ENCODE measurements at regions not wholly inside any gene's neighbourhood (a gene's known extent, or its start where the extent isn't known, plus 50 kb on each side); places are given as distances from the start of the nearest gene placed in this dataset.

DNA sequence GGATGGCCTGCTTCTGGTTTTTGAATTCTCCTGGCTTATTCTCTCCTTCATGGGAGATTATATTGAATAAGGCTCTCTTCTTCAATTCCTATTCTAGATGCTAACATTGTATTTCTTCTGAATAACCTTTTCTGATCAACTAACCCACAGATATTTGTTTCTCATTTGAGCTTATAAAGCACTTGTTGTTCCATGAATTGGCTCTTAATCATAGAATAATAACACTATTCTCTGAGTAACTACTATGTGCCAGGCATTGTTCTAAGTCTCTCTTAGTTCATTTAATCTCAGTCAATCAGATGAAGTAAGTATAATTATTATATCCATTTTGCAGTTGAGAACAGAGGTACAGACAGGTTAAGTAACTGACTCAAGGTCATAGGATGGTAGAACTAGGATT lies 136.3 kb upstream of the MLIP start:
- no peak for DNase-seq (ENCODE audit: low read depth)

DNA sequence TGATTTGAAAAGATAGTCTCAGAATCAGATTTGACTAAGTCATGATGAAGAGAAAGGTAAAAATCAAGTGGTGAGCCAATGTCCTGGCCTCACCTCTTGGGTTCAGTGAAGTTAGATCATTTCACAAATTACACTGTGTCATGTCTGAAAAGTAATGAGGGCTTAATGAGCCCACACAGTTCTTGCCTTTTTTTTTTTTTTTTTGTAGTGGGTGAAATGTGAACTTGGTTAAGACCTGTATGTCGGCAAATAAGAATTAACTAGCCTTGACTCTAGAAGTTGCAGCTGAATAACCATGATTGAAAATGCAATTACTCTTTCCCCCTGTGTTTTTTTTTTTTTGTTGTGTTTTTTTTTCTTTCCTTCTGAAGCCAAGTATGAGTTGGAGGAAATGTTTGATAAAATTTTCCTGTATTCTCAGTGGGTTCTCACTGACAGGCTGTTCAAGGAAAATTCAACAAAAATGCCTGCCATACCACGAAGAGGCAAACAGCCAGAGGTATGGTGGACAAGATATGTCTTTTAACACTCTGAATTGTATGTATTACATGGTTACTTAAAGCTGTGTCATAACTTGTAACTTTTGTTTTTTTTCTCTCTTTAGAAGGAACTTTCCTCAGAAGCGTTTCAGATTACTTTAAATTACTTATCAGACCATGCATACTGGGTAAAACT lies 135.2 kb upstream of the MLIP start:
- no peak for DNase-seq (ENCODE audit: low read depth)

DNA sequence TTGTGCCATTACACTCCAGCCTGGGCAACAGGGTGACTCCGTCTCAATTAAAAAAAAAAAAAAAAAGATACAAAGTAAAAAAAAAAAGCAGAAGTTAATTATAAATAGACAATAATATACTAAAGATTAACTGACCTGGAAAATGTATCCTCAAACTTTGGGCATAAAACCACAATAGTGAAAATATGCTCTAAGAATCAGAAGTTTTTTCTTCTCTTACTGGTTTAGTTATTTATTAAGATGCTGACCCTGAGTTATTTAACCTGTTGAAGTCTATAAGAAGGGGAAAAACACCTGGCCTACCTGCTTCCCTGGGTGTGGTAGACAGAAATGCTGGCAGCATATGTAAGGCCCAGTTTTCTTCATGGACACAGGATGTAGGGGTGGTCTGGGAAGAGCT lies 133.7 kb upstream of the MLIP start:
- DNase-seq (ENCODE audit: low read depth), result no peak

DNA sequence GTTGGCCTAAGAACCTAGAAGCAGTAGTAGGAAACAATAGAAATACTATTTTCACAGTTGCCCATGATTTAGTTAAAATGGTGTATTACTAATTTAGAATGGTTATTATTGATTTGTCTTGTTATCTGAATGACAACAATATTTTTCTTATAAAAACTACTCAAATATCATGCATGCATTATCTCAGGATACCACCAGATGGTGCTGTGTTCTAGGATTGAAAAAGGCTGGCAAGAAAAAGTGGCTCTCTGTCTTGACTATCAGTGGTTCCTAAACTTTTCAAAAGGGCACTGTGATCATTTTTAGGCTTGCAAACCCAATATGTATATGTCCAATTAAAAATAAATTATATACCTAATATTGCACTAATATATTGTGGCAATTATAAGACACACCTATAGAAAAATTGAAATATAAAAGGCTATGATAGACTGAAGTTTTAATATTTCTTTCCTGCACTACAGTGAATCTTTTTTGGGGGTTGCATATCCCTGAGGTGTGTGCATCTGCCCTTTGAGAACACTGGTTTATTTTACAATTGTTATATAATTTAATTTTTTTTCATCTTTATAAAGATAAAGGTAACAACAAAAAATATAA lies 131.7 kb upstream of the MLIP start:
- peak; percentile 29 for DNase-seq (ENCODE audit: low read depth)

DNA sequence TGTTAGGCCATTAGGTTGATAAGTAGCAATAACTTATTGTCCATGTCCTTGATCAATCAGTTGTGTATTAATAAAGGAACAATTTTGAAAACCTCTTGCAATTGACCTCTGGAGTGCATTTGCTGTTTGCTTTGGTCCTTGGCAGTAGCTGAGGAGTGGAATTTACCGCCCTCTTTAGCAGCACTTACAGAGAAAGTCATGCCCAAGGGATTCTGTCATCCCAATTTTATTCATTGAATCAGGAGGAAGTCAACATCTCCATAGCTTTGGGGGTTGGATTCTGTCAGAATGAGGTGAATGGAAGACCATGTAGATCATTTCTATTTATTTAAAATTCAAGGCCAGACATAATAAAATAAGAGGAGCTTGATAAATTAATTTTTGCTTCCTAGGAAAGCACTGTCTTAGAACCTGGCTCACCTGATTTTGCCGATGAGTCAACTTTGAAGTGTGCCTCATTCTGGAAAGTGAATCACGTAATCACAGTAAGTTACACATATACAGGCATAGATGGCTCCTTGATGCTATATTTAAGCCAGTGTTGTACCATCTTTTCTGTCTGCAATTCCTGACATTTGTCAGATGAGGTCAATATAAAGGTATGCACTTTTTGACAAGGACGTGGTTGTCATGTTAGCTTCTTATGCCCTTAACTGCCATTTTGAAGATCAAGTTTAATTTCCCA lies 128.7 kb upstream of the MLIP start:
- no peak for DNase-seq (ENCODE audit: low read depth)

DNA sequence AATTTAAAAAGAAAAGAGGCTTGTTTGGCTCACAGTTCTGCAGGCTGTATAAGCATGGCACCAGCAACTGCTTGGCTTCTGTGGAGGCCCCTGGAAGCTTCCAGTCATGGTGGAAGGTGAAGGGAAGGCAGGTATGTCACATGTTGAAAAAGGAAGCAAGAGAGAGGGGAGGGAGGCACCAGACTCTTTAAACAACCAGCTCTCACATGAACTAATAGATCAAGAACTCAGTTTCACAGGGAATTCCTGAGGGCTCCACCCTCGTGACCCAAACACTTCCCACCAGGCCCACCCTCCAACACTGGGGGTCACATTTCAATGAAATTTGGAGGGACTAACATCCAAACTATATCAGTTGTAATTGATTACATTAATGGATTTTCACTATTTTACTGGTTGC lies 127.9 kb upstream of the MLIP start:
- no peak for DNase-seq (ENCODE audit: low read depth)

DNA sequence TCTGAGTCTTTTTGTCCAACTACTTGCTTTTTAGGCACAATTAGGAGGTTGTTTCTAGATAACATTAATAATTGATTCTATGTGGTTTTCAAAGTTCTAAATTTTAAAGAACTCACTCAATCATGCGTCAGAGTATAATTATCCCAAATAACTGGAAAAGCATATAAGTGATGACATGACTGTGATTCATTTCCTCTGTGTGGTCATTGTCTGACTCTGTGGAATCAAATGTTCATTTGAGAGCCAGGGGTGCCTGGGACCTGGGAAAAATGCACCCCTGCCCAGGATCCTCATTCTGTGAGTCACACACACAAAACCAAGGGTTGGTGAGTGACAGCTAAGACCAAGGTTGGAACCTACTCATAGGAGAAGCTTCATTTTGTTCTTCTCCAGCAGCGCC lies 127.1 kb upstream of the MLIP start:
- peak; percentile 28 for DNase-seq (ENCODE audit: low read depth)

DNA sequence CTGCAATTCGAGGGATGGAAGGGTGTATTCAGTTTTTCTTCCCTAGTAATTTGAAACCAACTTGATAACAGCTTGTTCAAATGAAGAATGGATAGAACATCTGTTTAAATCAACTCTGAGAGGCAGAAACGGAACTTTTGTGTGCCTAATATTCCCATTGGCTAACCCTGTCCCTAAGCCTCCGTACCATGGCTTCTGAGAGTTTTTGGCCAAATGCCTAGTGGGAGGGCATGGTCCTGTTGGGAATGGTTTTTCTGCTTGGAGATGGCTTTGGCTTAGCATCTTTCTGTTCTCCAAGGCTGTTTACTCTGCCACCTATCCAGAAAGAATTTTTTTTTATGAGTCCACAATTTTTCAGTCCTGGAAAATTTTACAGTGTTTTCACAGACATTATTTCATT lies 126.7 kb upstream of the MLIP start:
- no peak for DNase-seq (ENCODE audit: low read depth)

DNA sequence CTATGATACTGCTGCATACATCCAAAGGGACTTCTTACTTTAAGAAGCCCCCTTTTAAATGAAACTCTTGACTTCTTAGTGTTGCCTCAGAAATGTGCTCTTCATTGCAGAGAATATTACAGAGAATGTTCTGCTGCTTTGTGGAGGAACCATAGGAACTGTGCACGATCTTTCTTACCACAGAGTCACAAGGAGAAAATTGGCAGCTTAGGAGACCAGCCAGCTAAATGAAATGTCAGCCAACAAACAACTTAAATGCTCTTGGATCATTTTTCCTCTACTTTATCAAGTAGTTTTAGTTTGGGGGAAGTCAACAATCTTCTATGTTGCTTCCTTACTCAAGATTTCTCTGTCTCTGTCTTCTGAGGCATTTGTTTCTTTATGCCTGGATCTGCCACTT lies 125.9 kb upstream of the MLIP start:
- DNase-seq (ENCODE audit: low read depth), result no peak

DNA sequence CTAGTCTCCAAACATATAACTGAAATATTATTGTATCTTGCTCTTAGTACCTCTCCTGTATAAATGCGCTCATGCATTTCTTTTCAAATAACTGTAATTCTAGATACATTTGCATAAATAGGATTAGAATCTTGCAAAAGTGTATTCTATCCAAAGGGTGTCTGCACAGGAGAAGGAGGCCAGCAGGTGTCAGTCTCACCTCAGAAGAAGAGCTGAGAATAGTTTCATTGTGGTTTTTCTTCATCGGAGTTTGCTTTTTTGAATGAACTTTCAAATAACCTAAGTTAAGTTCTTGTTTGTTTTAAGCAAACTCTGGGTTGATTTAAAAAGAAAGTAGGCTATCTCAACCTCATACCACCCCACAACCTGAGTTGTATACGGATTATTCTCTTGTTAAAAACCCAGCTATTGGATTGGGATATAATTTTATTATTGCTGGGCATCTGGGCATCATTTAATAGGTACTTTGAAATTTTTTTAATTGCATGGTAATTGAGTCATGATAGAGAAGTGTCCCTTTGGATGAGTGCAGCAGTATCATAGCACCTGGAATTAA lies 125.0 kb upstream of the MLIP start:
- peak; percentile 61 for DNase-seq (ENCODE audit: low read depth)

DNA sequence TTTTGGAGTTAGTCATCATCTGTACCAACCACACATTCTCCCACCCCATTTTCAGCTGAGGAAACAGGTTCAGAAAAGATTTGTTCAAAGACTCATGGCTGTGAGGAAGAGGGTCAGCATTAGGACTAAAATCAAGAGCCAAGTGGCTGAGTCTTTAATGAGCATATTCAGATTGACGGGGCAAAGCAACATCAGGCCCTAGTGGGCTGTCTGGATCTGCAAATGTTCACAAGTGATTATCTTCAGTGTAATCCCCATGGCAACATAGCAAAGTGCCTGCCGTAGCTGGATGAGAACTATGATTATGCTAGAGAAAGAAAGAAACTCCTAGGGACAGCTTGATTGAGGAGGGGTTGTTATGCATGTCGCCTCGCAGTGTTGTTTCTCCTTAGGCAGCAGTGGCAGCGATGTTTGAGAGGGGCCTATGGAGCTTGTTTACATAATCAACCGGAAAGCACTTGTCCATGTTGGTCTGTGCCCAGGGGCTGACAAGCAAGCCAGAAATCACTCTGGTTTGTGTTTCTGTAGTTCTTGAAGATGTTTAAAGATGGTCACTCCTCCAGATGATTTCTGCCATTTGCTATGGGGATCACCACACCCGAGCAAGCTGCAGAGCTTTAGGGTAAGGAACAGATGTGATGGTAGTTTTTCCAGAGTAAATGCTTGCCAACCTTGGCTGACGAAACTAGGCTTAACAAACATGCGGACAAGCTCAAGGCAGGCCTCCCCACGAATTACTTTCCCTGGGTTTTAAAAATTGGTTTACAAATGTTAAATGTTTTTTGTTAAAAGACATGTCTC lies 124.3 kb upstream of the MLIP start:
- peak; percentile 22 for DNase-seq (ENCODE audit: low read depth)

DNA sequence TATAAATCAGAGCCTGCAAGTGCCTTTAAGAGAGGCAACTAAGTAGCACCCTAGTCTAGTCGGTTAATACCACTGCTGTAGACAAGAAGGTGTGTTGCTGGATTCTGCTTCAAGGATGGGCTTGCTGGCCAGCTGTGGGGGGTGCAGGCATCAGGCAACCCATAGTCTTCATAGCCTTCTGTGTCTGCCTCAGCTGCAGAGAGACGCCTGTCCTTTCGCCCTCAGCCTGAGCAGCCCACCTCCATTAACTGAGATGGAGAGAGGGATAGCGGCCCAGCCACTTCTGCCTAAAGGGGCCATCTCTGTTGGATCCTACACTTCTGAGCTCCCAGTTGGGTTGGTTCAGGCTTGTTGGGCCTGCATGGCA lies 123.7 kb upstream of the MLIP start:
- DNase-seq (ENCODE audit: low read depth), result no peak

DNA sequence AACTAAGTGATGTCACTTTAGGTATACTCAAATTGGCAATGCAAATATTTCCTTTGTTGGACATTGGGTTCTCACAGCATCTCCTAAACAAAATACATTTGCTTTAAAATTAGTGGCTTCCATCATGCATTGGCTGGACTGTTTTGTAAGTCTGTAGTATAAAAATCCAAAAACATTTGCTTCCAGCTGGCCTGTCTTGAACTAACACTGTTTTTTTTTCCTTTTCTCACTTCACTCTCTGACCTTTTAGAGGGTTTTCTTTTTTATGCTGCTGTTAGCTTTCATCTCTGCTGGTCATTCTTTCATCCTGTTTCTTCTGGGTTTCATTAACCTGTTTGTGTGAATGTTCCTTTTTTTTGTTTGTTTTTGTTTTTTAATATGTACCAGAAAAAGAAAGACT lies 121.7 kb upstream of the MLIP start:
- DNase-seq (ENCODE audit: low read depth), result no peak

DNA sequence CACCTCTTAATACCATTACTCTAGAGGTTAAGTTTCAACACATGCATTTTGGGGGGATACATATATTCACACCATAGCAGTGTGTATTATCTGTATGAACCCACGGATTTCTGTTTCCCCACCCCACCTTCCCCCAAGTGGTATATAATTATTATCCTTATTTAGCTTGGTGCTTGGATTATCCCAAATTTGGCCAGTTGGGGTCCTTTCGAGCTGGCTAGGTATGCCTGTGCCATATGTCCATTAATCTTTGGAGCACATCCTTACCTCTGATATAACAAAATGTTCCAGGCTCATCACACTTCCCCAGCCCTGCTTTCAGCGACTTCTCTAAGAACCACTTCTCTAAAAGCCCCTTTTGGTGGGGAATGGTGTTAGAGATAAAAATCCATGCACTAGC lies 118.7 kb upstream of the MLIP start:
- DNase-seq (ENCODE audit: low read depth), result no peak

DNA sequence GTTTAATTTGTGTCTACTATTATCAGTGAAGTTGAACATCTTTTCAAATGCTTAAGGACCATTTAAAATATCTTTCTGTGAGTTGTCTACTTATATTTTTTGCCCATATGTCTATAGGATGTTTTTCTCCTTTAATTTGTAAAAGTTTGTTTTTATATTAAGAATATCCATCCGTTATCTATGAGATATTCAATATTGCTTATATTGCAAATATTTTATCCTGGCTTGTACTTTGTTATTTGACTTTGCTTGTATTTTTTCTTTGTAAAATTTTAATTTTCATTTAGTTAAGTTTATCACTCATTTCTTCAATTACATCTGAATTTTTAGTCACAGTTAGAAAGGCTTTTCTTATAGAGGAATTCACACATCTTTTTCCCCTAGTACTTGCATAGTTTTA lies 117.0 kb upstream of the MLIP start:
- no peak for DNase-seq (ENCODE audit: low read depth)

DNA sequence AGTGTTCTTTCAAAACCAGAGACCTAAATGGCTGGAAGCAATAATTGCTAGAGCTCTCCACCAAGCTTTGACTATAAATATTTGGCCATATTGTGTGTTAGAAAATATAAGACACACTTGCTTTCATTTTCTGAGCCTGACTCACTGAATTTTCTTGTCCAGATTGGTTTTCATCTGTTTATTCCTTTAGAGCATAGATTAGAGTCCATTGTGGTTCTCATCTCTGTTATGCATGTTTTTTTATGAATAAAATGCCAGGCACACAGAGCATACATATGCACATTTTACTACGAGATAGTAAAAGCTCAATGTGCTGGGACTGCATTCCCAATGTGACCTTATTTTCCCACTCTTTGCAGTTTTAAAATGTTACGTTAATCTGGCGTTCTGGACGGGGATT lies 115.3 kb upstream of the MLIP start:
- no peak for DNase-seq (ENCODE audit: low read depth)

DNA sequence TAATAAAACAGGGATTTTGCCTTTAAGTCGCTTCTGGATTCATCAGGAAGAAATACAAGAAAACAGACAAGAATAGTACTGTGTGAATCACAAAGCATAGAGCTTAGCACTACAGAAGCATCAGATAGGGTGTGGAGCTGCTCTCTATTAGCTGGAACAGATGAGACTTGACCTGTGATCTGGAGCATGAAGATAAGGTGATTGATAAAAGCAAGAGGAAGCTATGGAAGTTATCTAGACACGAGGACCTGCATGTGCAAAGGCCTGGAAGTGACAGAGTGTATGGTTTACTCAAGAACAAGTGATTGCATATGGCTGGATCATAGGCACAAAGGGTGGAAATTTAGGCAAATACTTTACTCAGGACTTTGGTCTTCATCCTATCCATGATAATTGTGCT lies 112.9 kb upstream of the MLIP start:
- no peak for DNase-seq (ENCODE audit: low read depth)

DNA sequence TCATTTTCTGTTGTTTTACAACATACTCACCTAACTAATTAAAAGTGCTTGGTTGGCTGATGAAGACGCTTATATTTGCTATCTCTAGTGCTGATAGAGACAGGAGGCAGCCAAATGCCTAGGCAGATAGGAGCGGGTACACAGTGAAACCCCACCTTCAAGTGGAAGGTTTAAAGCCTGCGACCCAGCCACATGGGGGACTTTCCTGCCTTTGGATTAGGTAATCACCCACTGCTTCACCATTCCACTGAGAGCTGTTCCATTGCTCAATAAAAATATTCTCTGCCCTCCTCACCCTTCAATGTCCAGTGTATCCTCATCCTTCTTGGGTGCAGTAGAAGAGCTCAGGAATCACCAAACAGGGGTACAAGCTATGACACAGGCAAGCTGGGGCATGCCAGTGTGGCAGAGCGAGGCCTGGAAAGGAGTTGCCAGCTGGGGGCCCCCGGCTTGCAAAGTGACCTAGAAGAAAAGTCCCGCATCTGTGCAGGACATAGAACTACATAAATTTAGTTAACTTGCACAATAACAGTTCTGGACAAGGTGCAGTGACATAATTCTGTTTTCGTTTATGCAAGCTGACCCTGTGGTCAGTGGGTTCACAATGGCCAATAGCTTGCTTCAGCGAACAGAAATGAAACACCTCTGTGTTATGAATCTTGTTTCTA lies 112.0 kb upstream of the MLIP start:
- DNase-seq (ENCODE audit: low read depth), result no peak

DNA sequence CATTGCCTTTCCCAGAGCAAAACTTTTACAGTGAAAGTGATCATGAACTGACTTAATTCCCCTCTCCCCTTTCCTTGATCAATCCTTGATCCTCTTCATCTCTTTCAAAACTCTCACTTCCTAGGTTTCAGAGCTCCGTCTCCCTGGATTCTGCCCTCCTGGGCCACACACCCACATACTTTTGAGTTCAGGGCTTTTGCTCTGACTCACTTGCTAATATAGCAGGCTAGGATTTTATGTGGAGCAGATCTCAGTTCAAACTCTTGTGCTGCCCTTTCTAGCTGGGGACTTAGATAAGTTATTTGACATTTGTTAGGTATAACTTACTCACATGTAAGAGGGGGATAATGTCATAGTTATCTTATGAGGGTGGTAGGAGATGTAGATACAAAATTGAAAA lies 109.1 kb upstream of the MLIP start:
- DNase-seq (ENCODE audit: low read depth), result no peak

DNA sequence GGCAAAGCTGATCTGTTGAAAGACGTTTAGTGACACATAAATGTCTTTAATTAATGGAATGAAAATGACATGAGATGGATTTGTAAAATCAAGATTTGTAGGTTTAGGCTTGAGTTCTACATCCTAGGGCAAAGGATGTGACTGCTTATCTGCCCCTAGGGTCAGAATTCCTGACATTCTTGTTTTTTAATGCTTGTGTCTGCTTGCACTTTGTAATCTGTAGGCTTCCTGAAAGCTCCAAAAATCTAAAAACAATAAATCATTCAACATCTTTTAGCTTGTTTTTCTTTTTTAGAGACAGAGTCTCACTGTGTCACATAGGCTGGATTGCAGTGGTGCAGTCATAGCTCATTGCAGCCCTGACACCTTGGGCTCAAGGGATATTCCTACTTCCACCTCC lies 107.9 kb upstream of the MLIP start:
- DNase-seq (ENCODE audit: low read depth), result no peak

DNA sequence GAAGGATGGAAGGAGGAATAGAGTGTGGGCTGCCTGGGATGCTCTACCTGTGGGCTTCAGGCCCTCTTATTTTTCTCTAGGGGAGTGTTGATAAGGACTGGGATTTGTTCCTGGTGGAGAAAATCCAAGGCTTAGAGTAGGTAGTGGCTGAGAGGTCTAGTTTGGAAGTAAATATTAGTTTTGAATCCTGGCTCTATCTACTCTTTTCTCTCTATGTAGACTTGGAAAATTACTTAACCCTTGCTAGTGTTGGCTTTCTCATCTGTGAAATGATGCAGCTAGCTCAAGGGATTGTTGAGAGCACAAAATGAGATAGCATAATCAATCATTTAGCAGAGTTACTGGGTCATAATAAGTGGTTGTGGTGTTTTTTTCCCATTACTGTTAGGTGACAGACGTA lies 102.7 kb upstream of the MLIP start:
- DNase-seq (ENCODE audit: low read depth), result no peak

DNA sequence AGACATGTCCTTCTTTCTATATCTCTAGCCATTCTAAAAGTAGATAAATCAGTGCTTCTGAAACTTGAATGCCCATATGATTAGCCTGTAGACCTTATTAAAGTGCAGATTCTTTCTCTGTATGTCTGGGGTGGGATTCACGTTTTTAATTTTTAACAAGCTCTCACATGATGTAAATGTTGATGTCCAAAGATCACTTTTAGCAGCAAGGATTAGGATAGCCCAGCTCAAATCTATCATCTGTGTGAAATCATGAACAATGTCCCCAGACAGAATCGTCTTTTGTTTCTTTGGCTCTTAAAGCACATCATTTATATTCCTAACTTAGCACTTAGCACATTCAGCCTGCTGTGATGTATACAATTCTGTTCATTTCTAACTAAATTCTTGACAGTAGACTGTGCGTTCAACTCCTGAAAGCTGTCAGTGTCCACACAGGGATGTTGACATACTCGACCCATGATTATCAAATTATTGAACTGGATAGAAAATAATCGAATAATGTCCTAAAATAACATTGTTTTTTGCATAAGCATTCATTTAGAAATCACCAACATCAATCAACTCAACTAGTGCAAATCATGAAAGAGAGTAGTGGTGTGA lies 102.1 kb upstream of the MLIP start:
- no peak for DNase-seq (ENCODE audit: low read depth)

All from fibroblast of the conjunctiva (primary cell).